K562 (cell line): ENCODE measurements at regions not wholly inside any gene's neighbourhood (a gene's known extent, or its start where the extent isn't known, plus 50 kb on each side); places are given as distances from the start of the nearest gene placed in this dataset.

ENCODE experiments used
- ARID2 ChIP-seq: fragments of 450-650 bp; IDR thresholded peaks from 2 replicates; pipeline ENCODE4 v1.6.1; 2017; ENCODE audit warnings: antibody characterized with exemption, mild to moderate bottlenecking
- ATF2 ChIP-seq: sonication (generic); formaldehyde crosslinking; IDR thresholded peaks from 2 replicates; pipeline ENCODE4 v1.8.1; 2022; ENCODE audit warnings: missing genetic modification reagents
- CTCF ChIP-seq, 3 experiments: IDR thresholded peaks in 2 of 3; conservative IDR thresholded peaks in 1 of 3; 2 replicates each; pipeline ENCODE4 v1.5.1; 2011 to 2012; ENCODE audit warnings: low read length in 3 of 3, mild to moderate bottlenecking in 3 of 3, control low read depth in 2 of 3, improper control_type of control experiment in 1 of 3, inconsistent platforms in 1 of 3, low read depth in 1 of 3, mixed read lengths in 1 of 3, moderate library complexity in 1 of 3; ENCODE audit not compliant: insufficient read depth in 2 of 3
- ELF4 ChIP-seq: fragments of 450-650 bp; formaldehyde crosslinking; IDR thresholded peaks from 2 replicates; pipeline ENCODE4 v1.4.0; 2022; ENCODE audit warnings: missing genetic modification characterization
- EP300 ChIP-seq: IDR thresholded peaks from 2 replicates; pipeline ENCODE4 v1.6.1; 2012; ENCODE audit warnings: low read length, improper control_type of control experiment
- ILK ChIP-seq: fragments of 450-650 bp; IDR thresholded peaks from 2 replicates; pipeline ENCODE4 v1.6.1; 2016; ENCODE audit warnings: missing genetic modification characterization, low read depth, mild to moderate bottlenecking, missing compliant biosample characterization, moderate library complexity, borderline replicate concordance
- NCOA4 ChIP-seq: fragments of 450-650 bp; IDR thresholded peaks from 2 replicates; pipeline ENCODE4 v1.6.1; 2018; ENCODE audit warnings: mild to moderate bottlenecking; ENCODE audit not compliant: partially characterized antibody
- REST ChIP-seq, 2 experiments: fragments of 450-650 bp; formaldehyde crosslinking in 1 of 2; IDR thresholded peaks; 2 replicates each; pipeline versions ENCODE4 v1.4.0 to v1.6.1; 2014 to 2020; ENCODE audit warnings: mild to moderate bottlenecking in 2 of 2, borderline replicate concordance in 1 of 2, low read depth in 1 of 2
- SMAD3 ChIP-seq: fragments of 450-650 bp; formaldehyde crosslinking; conservative IDR thresholded peaks from 2 replicates; pipeline ENCODE4 v1.4.0; 2020; ENCODE audit warnings: mild to moderate bottlenecking
- ZBTB34 ChIP-seq: fragments of 250-450 bp; sonication (Bioruptor Pico); IDR thresholded peaks from 2 replicates; pipeline ENCODE4 v1.8.0; 2021; ENCODE audit warnings: mild to moderate bottlenecking, moderate library complexity

- no peak for TF ChIP-seq ZBTB34 (CRISPR knock-in tag)
- no peak for TF ChIP-seq CTCF (IDR thresholded peaks at IDR 0.05 in 2 of 3, conservative IDR thresholded peaks at IDR 0.05 in 1 of 3; ENCODE audit: insufficient read depth in 2 of 3, low read depth in 1 of 3, low read length in 3 of 3)
- no peak for TF ChIP-seq NCOA4
- no peak for TF ChIP-seq ELF4 (CRISPR knock-in tag)
- no peak for TF ChIP-seq ILK
- TF ChIP-seq REST (IDR thresholded peaks at IDR 0.05; ENCODE audit: borderline replicate concordance) = no peak
- TF ChIP-seq REST (CRISPR knock-in tag; IDR thresholded peaks at IDR 0.05; ENCODE audit: low read depth) = no peak
- no peak for TF ChIP-seq ATF2 (CRISPR knock-in tag)
- no peak for TF ChIP-seq ARID2
- TF ChIP-seq SMAD3 = no peak
- TF ChIP-seq EP300 = no peak
These were observed 250.0 kb downstream of the CDC14C start for GRCh38 chr7:49174396-49174795.
